HG03571 (cell line): ENCODE measurements at regions not wholly inside any gene's neighbourhood (a gene's known extent, or its start where the extent isn't known, plus 50 kb on each side); places are given as distances from the start of the nearest gene placed in this dataset.
"Not testable (repeated sequence)": the region's sequence is repeated elsewhere in the genome, so short reads cannot be mapped to it uniquely, and the experiment has no call there.

Experiments
- ATAC-seq: cut with Tn5 transposase; IDR thresholded peaks from one replicate; pipeline ENCODE4 v1.9.1; 2021; ENCODE audit not compliant: unreplicated experiment

- ATAC-seq = no peak
Measured at GRCh38 chr5:60102961-60103693, 209.6 kb upstream of the PDE4D start.

GRCh38 chr5:60101573-60101972, 208.0 kb upstream of the PDE4D start:
- ATAC-seq = no peak

- no peak for ATAC-seq
Measured at GRCh38 chr5:60092671-60093422, 199.3 kb upstream of the PDE4D start.

- no peak for ATAC-seq
Measured at GRCh38 chr5:60086583-60086982, 193.1 kb upstream of the PDE4D start.

GRCh38 chr5:60084226-60084625, 190.7 kb upstream of the PDE4D start:
- no peak for ATAC-seq

GRCh38 chr5:60077292-60077691, 183.8 kb upstream of the PDE4D start:
- no peak for ATAC-seq

- ATAC-seq = no peak
Measured at GRCh38 chr5:60076746-60077145, 183.2 kb upstream of the PDE4D start.

- no peak for ATAC-seq
Measured at GRCh38 chr5:60066502-60066901, 173.0 kb upstream of the PDE4D start.

GRCh38 chr5:60060389-60060788, 166.9 kb upstream of the PDE4D start:
- no peak for ATAC-seq

GRCh38 chr5:60056191-60056590, 162.7 kb upstream of the PDE4D start:
- ATAC-seq = no peak

- no peak for ATAC-seq
Measured at GRCh38 chr5:60055168-60055567, 161.6 kb upstream of the PDE4D start.

- not testable (repeated sequence) for ATAC-seq
Measured at GRCh38 chr5:60041996-60042664, 148.6 kb upstream of the PDE4D start.

GRCh38 chr5:60041508-60041907, 148.0 kb upstream of the PDE4D start:
- not testable (repeated sequence) for ATAC-seq

- ATAC-seq = no peak
Measured at GRCh38 chr5:60036192-60036938, 142.8 kb upstream of the PDE4D start.

GRCh38 chr5:60026161-60026560, 132.6 kb upstream of the PDE4D start:
- no peak for ATAC-seq

- ATAC-seq = no peak
Measured at GRCh38 chr5:60024104-60024503, 130.6 kb upstream of the PDE4D start.

- ATAC-seq = no peak
Measured at GRCh38 chr5:60023255-60023654, 129.7 kb upstream of the PDE4D start.

GRCh38 chr5:60020457-60020856, 126.9 kb upstream of the PDE4D start:
- no peak for ATAC-seq

GRCh38 chr5:60018960-60019359, 125.4 kb upstream of the PDE4D start:
- not testable (repeated sequence) for ATAC-seq

- ATAC-seq = no peak
Measured at GRCh38 chr5:60018091-60018490, 124.6 kb upstream of the PDE4D start.

- no peak for ATAC-seq
Measured at GRCh38 chr5:60014331-60014730, 120.8 kb upstream of the PDE4D start.
